Fibroblast of villous mesenchyme (primary cell): ENCODE measurements at regions not wholly inside any gene's neighbourhood (a gene's known extent, or its start where the extent isn't known, plus 50 kb on each side); places are given as distances from the start of the nearest gene placed in this dataset.
"Not testable (repeated sequence)": the region's sequence is repeated elsewhere in the genome, so short reads cannot be mapped to it uniquely, and the experiment has no call there.

ENCODE experiments used
- DNase-seq: peaks from one replicate; pipeline ENCODE4 v3.0.0-alpha.2; 2010; ENCODE audit warnings: low read depth
- H3K4me3 ChIP-seq: 2 replicates; pipeline ENCODE4 v1.5.1; 2011; ENCODE audit warnings: low read depth, mild to moderate bottlenecking, low read length
- CTCF ChIP-seq: IDR thresholded peaks from 2 replicates; pipeline ENCODE4 v1.5.1; 2012; ENCODE audit warnings: low read depth, mild to moderate bottlenecking, low read length; ENCODE audit not compliant: insufficient read depth

- TF ChIP-seq CTCF: no peak
- no peak for DNase-seq
- no peak overlapping the region for H3K4me3 ChIP-seq
Measured at GRCh38 chr9:32171339-32171738, 213.1 kb upstream of the ACO1 start.

- H3K4me3 ChIP-seq: no peak overlapping the region
- no peak for TF ChIP-seq CTCF
- DNase-seq: no peak
Measured at GRCh38 chr9:32172256-32172655, 212.2 kb upstream of the ACO1 start.

- no peak for TF ChIP-seq CTCF
- no peak for DNase-seq
- no peak overlapping the region for H3K4me3 ChIP-seq
Measured at GRCh38 chr9:32177396-32177795, 207.0 kb upstream of the ACO1 start.

- TF ChIP-seq CTCF: no peak
- DNase-seq: no peak
- H3K4me3 ChIP-seq: no peak overlapping the region
Measured at GRCh38 chr9:32180597-32180996, 203.8 kb upstream of the ACO1 start.

GRCh38 chr9:32200241-32200640 lies 184.2 kb upstream of the ACO1 start:
- DNase-seq: no peak
- no peak overlapping the region for H3K4me3 ChIP-seq
- no peak for TF ChIP-seq CTCF

- no peak for TF ChIP-seq CTCF
- no peak overlapping the region for H3K4me3 ChIP-seq
- DNase-seq: no peak
Measured at GRCh38 chr9:32200896-32201295, 183.5 kb upstream of the ACO1 start.

- DNase-seq, H3K4me3 ChIP-seq: not testable (repeated sequence)
Measured at GRCh38 chr9:32209164-32209563, 175.3 kb upstream of the ACO1 start.
